HCT116 (cell line): ENCODE measurements at regions not wholly inside any gene's neighbourhood (a gene's known extent, or its start where the extent isn't known, plus 50 kb on each side); places are given as distances from the start of the nearest gene placed in this dataset.

Experiments used
- ATAC-seq: fragments of 200-7000 bp; cut with Tn5 transposase; 2 replicates; pipeline ENCODE4 v1.9.1; 2020; ENCODE audit warnings: mild to moderate bottlenecking, moderate library complexity
- BruUV-seq: library from RNA; stranded (reverse); fragments of 400-500 nt; replicated peaks from 2 replicates; lab custom pipeline; 2021; lab: Mats Ljungman, UMichigan
- CTCF ChIA-PET: fragments of 300-600 bp; sonication (Branson Sonifier 250); formaldehyde crosslinking; loops from one replicate; lab custom pipeline; 2021; ENCODE audit warnings: antibody characterized with exemption; lab: Charles Lee
- POLR2A ChIA-PET: fragments of 300-600, 350-600 bp; sonication (Branson Sonifier 250); formaldehyde crosslinking; loops from one replicate; lab custom pipeline; 2021; ENCODE audit warnings: antibody characterized with exemption; lab: Charles Lee
- RAD21 ChIA-PET, 2 experiments: fragments of 300-600 bp; sonication (Branson Sonifier 250); formaldehyde crosslinking; loops; one replicate each; lab custom pipeline; 2023; ENCODE audit warnings: low total read pairs in 2 of 2; ENCODE audit not compliant: uncharacterized antibody in 2 of 2, unreplicated experiment in 2 of 2, low non-redundant PET in 1 of 2; lab: Charles Lee
- DNase-seq: peaks from one replicate; pipeline ENCODE4 v3.0.0-alpha.2; 2010; ENCODE audit warnings: low read depth, low spot score
- H2AFZ ChIP-seq: fragments of 200-600 bp; shearing (Covaris generic), sonication (generic); 2 replicates; pipeline ENCODE4 v1.6.1; 2017; ENCODE audit warnings: low read depth, mixed run types, mixed read lengths, antibody characterized with exemption, low read length; ENCODE audit not compliant: poor library complexity, severe bottlenecking
- H3K27ac ChIP-seq: 2 replicates; pipeline ENCODE4 v1.5.1; 2012; ENCODE audit warnings: low read depth, low read length
- H3K27me3 ChIP-seq: fragments of 200-600 bp; sonication (generic); 2 replicates; pipeline ENCODE4 v1.6.1; 2016; ENCODE audit warnings: mixed run types, low read length, mixed read lengths; ENCODE audit not compliant: insufficient read depth
- H3K36me3 ChIP-seq, 2 experiments: fragments of 200-500 bp in 1 of 2; fragments of 200-600 bp in 1 of 2; sonication (Bioruptor generic) in 1 of 2; sonication (generic) in 1 of 2; 2 replicates each; pipeline versions ENCODE4 v1.5.1 to v1.6.1; 2014 to 2016; ENCODE audit warnings: low read length in 2 of 2, inconsistent platforms in 1 of 2, mixed read lengths in 1 of 2, mixed run types in 1 of 2; ENCODE audit not compliant: insufficient read depth in 2 of 2, control insufficient read depth in 1 of 2
- H3K4me1 ChIP-seq, 2 experiments: fragments of 200-600 bp in 1 of 2; sonication (generic) in 1 of 2; 2 replicates each; pipeline versions ENCODE4 v1.5.1 to v1.6.1; 2012 to 2017; ENCODE audit warnings: low read length in 2 of 2, inconsistent platforms in 1 of 2, mild to moderate bottlenecking in 1 of 2, mixed read lengths in 1 of 2, mixed run types in 1 of 2, moderate library complexity in 1 of 2; ENCODE audit not compliant: insufficient read depth in 2 of 2, control insufficient read depth in 1 of 2
- H3K4me2 ChIP-seq: fragments of 200-600 bp; sonication (generic); 2 replicates; pipeline ENCODE4 v1.6.1; 2017; ENCODE audit warnings: mixed run types, low read length, mixed read lengths
- H3K4me3 ChIP-seq, 2 experiments: fragments of 200-600 bp in 1 of 2; sonication (generic) in 1 of 2; replicated peaks in 1 of 2; 2 replicates each; pipeline ENCODE4 v1.5.1; 2011 to 2016; ENCODE audit warnings: low read length in 2 of 2, control low read depth in 1 of 2, low read depth in 1 of 2, mild to moderate bottlenecking in 1 of 2, mixed read lengths in 1 of 2, mixed run types in 1 of 2
- H3K79me2 ChIP-seq: fragments of 200-600 bp; sonication (generic); 2 replicates; pipeline ENCODE4 v1.6.1; 2017; ENCODE audit warnings: mild to moderate bottlenecking, mixed run types, low read length, moderate library complexity, mixed read lengths; ENCODE audit not compliant: insufficient read depth
- H3K9ac ChIP-seq: fragments of 200-600 bp; sonication (generic); 2 replicates; pipeline ENCODE4 v1.6.1; 2016; ENCODE audit warnings: low read length, mixed read lengths
- H3K9me2 ChIP-seq: fragments of 200-600 bp; sonication (generic), shearing (Covaris generic); 2 replicates; pipeline ENCODE4 v1.6.1; 2017; ENCODE audit warnings: mixed run types, mild to moderate bottlenecking, moderate library complexity; ENCODE audit not compliant: insufficient read depth
- H3K9me3 ChIP-seq, 2 experiments: fragments of 200-500 bp in 1 of 2; fragments of 200-600 bp in 1 of 2; sonication (Bioruptor generic) in 1 of 2; sonication (generic) in 1 of 2; 2 replicates each; pipeline ENCODE4 v1.6.1; 2014 to 2017; ENCODE audit warnings: low read length in 2 of 2, mixed read lengths in 2 of 2, inconsistent platforms in 1 of 2, low read depth in 1 of 2, mild to moderate bottlenecking in 1 of 2, mixed run types in 1 of 2, moderate library complexity in 1 of 2; ENCODE audit not compliant: control insufficient read depth in 1 of 2, insufficient read depth in 1 of 2
- H4K20me1 ChIP-seq: fragments of 200-600 bp; sonication (generic), shearing (Covaris generic); 2 replicates; pipeline ENCODE4 v1.6.1; 2017; ENCODE audit warnings: mixed run types, mild to moderate bottlenecking, moderate library complexity; ENCODE audit not compliant: insufficient read depth
- ATF3 ChIP-seq: IDR thresholded peaks from 2 replicates; pipeline ENCODE4 v1.6.1; 2012
- CBX3 ChIP-seq: IDR thresholded peaks from 2 replicates; pipeline ENCODE4 v1.6.1; 2012; ENCODE audit warnings: low read depth
- EZH2 ChIP-seq: fragments of 200-600 bp; sonication (generic); IDR thresholded peaks from 2 replicates; pipeline ENCODE4 v1.6.1; 2017; ENCODE audit warnings: antibody characterized with exemption, mixed run types
- EZH2phosphoT487 ChIP-seq: fragments of 200-600 bp; IDR thresholded peaks from 2 replicates; pipeline ENCODE4 v1.6.1; 2018; ENCODE audit warnings: antibody characterized with exemption, borderline replicate concordance
- FOSL1 ChIP-seq: IDR thresholded peaks from 2 replicates; pipeline ENCODE4 v1.6.1; 2012; ENCODE audit warnings: low read depth
- JUND ChIP-seq: IDR thresholded peaks from 2 replicates; pipeline ENCODE4 v1.6.1; 2012
- POLR2A ChIP-seq: IDR thresholded peaks from 2 replicates; pipeline ENCODE4 v1.7.0; 2011; ENCODE audit warnings: borderline replicate concordance; ENCODE audit not compliant: insufficient read depth, insufficient read length; ENCODE audit errors: extremely low read depth
- POLR2AphosphoS5 ChIP-seq: IDR thresholded peaks from 2 replicates; pipeline ENCODE4 v1.6.1; 2011; ENCODE audit warnings: mild to moderate bottlenecking, low read depth, low read length, moderate library complexity
- RAD21 ChIP-seq: IDR thresholded peaks from 2 replicates; pipeline ENCODE4 v1.6.1; 2012; ENCODE audit warnings: low read depth, mild to moderate bottlenecking
- REST ChIP-seq: IDR thresholded peaks from 2 replicates; pipeline ENCODE4 v1.6.1; 2012; ENCODE audit warnings: low read depth
- SP1 ChIP-seq: IDR thresholded peaks from 2 replicates; pipeline ENCODE4 v1.6.1; 2012; ENCODE audit warnings: low read depth
- SRF ChIP-seq: IDR thresholded peaks from 2 replicates; pipeline ENCODE4 v1.6.1; 2012; ENCODE audit warnings: low read depth
- ZBTB33 ChIP-seq: IDR thresholded peaks from 2 replicates; pipeline ENCODE4 v1.6.1; 2011; ENCODE audit warnings: mild to moderate bottlenecking, low read length, moderate library complexity; ENCODE audit not compliant: insufficient replicate concordance; ENCODE audit errors: extremely low read depth
- ZNF274 ChIP-seq: fragments of 200-500 bp; sonication (Bioruptor generic); IDR thresholded peaks from 2 replicates; pipeline ENCODE4 v1.6.1; 2014; ENCODE audit warnings: mild to moderate bottlenecking, low read depth, low read length, inconsistent platforms
- intact Hi-C: fragments of 100-400 bp; cut with micrococcal nuclease; formaldehyde crosslinking; loops from 2 replicates; pipeline ENCODE4 v1.10.0; 2022

- peak; percentile 62 for DNase-seq
- H3K27me3 ChIP-seq: no peaks in the 10 kb centered on the region
- no peak overlapping the region for H2AFZ ChIP-seq
- H3K27ac ChIP-seq: no peak overlapping the region
- POLR2A ChIA-PET: no interaction called here
- no peaks in the 10 kb centered on the region for H4K20me1 ChIP-seq
- H3K9me2 ChIP-seq: no peaks in the 10 kb centered on the region
- ATAC-seq: peak; percentile 54; the same call in 1 of the 2 replicates
- H3K9me3 ChIP-seq: no peaks in the 10 kb centered on the region
- H3K4me2 ChIP-seq: peak overlapping the region; percentile 15; the same call in 1 of the 2 replicates
- H3K9ac ChIP-seq: no peak overlapping the region
- CTCF ChIA-PET: no interaction called here
- RAD21 ChIA-PET: no interaction called here
- TF ChIP-seq SP1 (0 out of 2 replicates have a peak, but pooled peaks have one; percentile 22), POLR2AphosphoS5 (no peak), CBX3 (no peak), SRF (no peak), EZH2 (no peak), FOSL1 (peak; percentile 28; the same call in 1 of the 2 replicates), ZNF274 (no peak), JUND (peak; percentile 21), ZBTB33 (no peak)
- no TSS peak for BruUV-seq
- no peak overlapping the region for H3K4me3 ChIP-seq
- H3K4me1 ChIP-seq: peaks cover 3 to 9% of the 10 kb centered on the region in 2 experiments; a peak in 3 of 4 replicates
- H3K36me3 ChIP-seq: no peaks in the 10 kb centered on the region
- intact Hi-C loops: no loop called here
- no peaks in the 10 kb centered on the region for H3K79me2 ChIP-seq
Observed at GRCh38 chr4:122045533-122045932, 93.7 kb upstream of the TRPC3 start.

GRCh38 chr4:122044501-122044900 is 92.6 kb upstream of the TRPC3 start:
- ChIA-PET RAD21 (no interaction called here), CTCF (no interaction called here), POLR2A (no interaction called here)
- Histone ChIP-seq H3K9me3 (no peaks in the 10 kb centered on the region), H2AFZ (no peak overlapping the region), H3K4me2 (no peak overlapping the region), H3K9ac (no peak overlapping the region), H4K20me1 (no peaks in the 10 kb centered on the region), H3K27ac (no peak overlapping the region), H3K27me3 (no peaks in the 10 kb centered on the region), H3K4me1 (peaks cover 3 to 12% of the 10 kb centered on the region in 2 experiments; a peak in 3 of 4 replicates), H3K4me3 (no peak overlapping the region), H3K79me2 (no peaks in the 10 kb centered on the region), H3K9me2 (no peaks in the 10 kb centered on the region), H3K36me3 (no peaks in the 10 kb centered on the region)
- DNase-seq (no peak), ATAC-seq (no peak)
- intact Hi-C loops: no loop called here
- no TSS peak for BruUV-seq
- no peak for TF ChIP-seq ATF3
- no peak for TF ChIP-seq REST
- no peak for TF ChIP-seq POLR2A
- no peak for TF ChIP-seq SP1
- TF ChIP-seq ZBTB33: no peak
- TF ChIP-seq EZH2phosphoT487: no peak
- TF ChIP-seq RAD21: no peak
